HUES6 (cell line): ENCODE measurements at regions not wholly inside any gene's neighbourhood (a gene's known extent, or its start where the extent isn't known, plus 50 kb on each side); places are given as distances from the start of the nearest gene placed in this dataset.

Experiments
- H3K27ac ChIP-seq: 2 replicates; pipeline ENCODE4 v1.7.0; 2013; ENCODE audit warnings: low read depth, mild to moderate bottlenecking, low read length, inconsistent platforms
- H3K27me3 ChIP-seq: 2 replicates; pipeline ENCODE4 v1.6.1; 2013; ENCODE audit warnings: low read length; ENCODE audit not compliant: control insufficient read depth, insufficient read depth
- H3K36me3 ChIP-seq: 2 replicates; pipeline ENCODE4 v1.6.1; 2013; ENCODE audit warnings: low read length; ENCODE audit not compliant: control insufficient read depth, insufficient read depth
- H3K4me1 ChIP-seq: 2 replicates; pipeline ENCODE4 v1.6.1; 2013; ENCODE audit warnings: low read length; ENCODE audit not compliant: control insufficient read depth, insufficient read depth
- H3K4me3 ChIP-seq: 2 replicates; pipeline ENCODE4 v1.5.1; 2013; ENCODE audit warnings: low read depth, low read length
- H3K9ac ChIP-seq: one replicate; pipeline ENCODE4 v1.6.1; 2013; ENCODE audit warnings: mild to moderate bottlenecking, low read length
- H3K9me3 ChIP-seq: 2 replicates; pipeline ENCODE4 v1.6.1; 2013; ENCODE audit warnings: low read depth, low read length; ENCODE audit not compliant: control insufficient read depth, insufficient read depth

DNA sequence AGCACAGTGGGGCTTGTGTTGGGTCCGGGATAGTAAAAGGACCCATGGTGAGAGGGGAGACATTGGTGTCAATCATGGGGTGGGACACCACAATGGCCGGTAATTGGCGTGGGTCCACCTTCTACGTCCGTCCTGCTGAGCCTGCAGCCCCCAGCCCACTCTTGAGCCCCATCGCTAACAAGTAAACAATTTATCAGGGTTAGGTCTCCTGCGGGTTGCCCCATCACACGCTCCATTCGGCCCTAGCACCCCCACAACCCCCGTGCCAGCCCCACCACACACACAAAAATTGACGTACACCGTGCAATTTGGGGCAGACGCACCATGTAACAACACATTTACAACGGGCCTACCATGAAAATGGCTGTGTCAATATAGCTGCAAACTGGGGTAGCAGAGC is 86.5 kb upstream of the HTATIP2 start:
- Histone ChIP-seq H3K36me3 (no peaks in the 10 kb centered on the region), H3K9ac (no peak overlapping the region), H3K4me1 (no peaks in the 10 kb centered on the region), H3K4me3 (no peak overlapping the region), H3K27me3 (no peaks in the 10 kb centered on the region; the same call in 1 of the 2 replicates), H3K27ac (no peak overlapping the region), H3K9me3 (no peaks in the 10 kb centered on the region)

DNA sequence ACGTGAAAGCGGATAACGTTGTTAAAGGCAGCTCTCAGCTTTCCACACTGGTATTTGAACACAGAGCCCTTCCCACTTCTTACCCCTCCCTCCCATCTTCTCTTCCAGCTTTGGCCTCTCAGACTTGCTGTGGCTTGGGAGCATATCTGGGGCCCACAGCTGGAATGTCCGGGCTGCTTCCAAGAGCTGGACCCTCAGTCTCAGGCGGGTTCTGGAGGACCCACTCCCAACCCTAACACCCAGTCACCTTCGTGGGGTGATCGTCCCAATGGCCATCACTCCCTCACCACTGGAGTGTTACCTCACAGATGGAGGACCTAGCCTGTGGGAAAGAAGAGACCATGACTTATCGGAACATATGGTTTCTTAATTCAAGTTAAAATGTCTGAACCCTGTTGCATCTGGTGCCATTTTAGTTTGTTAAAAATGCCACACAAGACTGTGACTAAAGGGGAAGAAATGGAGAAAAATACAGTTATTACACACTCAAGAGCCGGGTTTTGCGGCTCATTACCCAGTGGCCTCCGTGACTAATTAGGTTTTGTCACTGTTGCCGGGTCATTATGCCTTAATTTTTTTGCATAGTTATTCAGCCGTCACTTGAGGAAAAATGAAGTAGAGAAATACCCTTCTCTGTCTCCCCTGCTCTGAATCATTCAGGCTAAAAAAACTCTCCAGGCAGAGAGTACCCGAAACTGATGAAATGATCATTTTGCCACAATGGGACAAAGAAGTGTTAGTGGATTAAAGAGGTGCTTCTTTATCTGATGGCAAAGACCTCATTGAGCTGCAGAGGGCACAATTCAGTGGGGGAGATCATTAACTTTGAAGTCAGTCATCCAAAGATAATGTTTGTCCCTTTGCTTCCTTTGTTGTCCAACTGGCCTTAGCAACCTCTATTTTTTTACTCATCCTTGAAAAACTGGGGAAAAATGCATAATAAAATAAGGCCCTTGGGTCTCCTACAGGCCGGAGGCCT is 87.2 kb upstream of the HTATIP2 start:
- no peak overlapping the region for H3K4me3 ChIP-seq
- no peak overlapping the region for H3K9ac ChIP-seq
- H3K27ac ChIP-seq, result no peak overlapping the region
- H3K36me3 ChIP-seq, result no peaks in the 10 kb centered on the region
- no peaks in the 10 kb centered on the region for H3K4me1 ChIP-seq
- H3K9me3 ChIP-seq, result no peaks in the 10 kb centered on the region
- no peaks in the 10 kb centered on the region; the same call in 1 of the 2 replicates for H3K27me3 ChIP-seq

DNA sequence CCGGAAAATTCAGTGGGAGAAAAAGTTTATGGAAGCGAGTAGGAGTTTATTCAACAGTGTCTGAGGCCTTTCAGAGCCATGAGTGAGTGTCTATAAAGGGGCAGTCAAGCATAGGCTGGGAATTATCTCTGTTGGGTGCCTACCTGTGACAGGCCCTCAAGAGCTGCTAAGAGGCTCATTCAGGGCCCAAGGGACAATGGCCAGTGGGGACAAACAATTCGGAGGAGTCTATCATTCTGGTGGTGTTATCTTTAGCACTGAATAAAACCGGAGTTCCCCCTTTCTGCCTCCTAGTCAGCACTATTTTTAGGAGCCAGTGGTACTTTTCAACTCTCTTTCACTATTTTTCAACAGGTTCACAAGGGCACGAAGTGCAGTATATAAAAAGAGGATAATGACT is 89.5 kb upstream of the HTATIP2 start:
- no peaks in the 10 kb centered on the region for H3K36me3 ChIP-seq
- no peaks in the 10 kb centered on the region for H3K9me3 ChIP-seq
- H3K4me3 ChIP-seq, result no peak overlapping the region
- no peaks in the 10 kb centered on the region for H3K4me1 ChIP-seq
- H3K27me3 ChIP-seq, result no peaks in the 10 kb centered on the region
- no peak overlapping the region for H3K27ac ChIP-seq
- H3K9ac ChIP-seq, result no peak overlapping the region

DNA sequence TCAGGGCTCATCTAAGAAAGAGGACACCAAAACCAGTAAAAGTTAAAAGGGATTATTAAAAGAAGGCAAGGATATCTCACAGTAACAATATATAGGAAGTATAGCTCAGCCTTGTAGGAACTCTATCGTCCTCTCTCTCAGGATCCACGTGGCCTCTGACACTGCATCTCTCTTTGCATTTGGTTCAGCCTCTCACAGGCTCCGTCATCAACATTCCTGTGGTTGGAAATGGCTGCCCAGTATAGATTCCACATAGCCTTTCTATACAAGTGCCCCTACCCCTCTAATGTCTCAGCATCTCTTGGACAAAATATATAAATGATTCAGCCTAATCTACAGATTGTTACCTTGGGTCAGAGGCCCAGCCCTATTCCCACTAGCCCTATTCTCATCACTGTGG is 101.3 kb upstream of the DBX1 start:
- Histone ChIP-seq H3K9me3 (no peaks in the 10 kb centered on the region), H3K36me3 (no peaks in the 10 kb centered on the region), H3K9ac (no peak overlapping the region), H3K27me3 (no peaks in the 10 kb centered on the region), H3K4me3 (no peak overlapping the region), H3K27ac (no peak overlapping the region), H3K4me1 (no peaks in the 10 kb centered on the region)

DNA sequence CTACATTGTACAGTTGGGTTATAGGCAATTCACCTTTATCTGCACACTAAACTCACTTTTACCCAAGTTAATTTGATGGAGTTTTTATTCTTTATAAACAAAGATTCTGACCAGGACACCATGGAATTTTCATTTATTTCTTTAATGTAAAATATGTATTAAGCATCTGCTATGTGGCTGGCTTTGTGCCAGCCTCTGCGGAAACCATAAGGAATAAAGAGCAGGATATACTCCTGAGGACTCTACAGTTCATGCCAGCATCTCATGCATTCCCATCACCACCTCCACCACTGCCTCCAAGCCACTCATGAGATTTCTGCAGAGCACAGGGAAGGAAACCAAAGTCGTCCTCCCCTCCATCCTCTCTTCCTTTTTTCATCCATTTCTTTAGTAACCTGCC is 100.0 kb upstream of the DBX1 start:
- Histone ChIP-seq H3K4me3 (no peak overlapping the region), H3K9ac (no peak overlapping the region), H3K36me3 (no peaks in the 10 kb centered on the region), H3K27me3 (no peaks in the 10 kb centered on the region), H3K27ac (no peak overlapping the region), H3K4me1 (no peaks in the 10 kb centered on the region), H3K9me3 (no peaks in the 10 kb centered on the region)

DNA sequence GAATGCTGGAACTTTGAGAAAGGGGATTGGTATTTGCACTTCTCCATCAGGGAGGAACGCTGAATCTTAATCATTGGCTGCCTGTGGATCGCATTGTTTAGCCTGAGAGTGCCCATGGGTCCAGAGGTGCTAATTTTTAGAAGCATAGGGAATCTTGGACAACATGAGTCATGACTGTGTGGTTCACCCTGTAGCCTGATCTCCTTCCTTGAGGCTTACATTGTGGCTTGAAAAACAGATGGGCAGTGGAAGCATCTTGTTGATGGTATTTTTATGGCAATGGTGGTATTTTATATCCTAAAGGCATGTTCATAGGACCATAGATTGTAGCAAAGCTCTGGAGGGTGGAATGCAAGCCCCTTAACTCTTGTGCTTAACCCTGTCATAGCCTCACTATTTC is 99.2 kb upstream of the DBX1 start:
- Histone ChIP-seq H3K9ac (no peak overlapping the region), H3K9me3 (no peaks in the 10 kb centered on the region), H3K36me3 (no peaks in the 10 kb centered on the region), H3K27me3 (peaks cover 5% of the 10 kb centered on the region), H3K4me1 (no peaks in the 10 kb centered on the region), H3K4me3 (no peak overlapping the region), H3K27ac (no peak overlapping the region)

DNA sequence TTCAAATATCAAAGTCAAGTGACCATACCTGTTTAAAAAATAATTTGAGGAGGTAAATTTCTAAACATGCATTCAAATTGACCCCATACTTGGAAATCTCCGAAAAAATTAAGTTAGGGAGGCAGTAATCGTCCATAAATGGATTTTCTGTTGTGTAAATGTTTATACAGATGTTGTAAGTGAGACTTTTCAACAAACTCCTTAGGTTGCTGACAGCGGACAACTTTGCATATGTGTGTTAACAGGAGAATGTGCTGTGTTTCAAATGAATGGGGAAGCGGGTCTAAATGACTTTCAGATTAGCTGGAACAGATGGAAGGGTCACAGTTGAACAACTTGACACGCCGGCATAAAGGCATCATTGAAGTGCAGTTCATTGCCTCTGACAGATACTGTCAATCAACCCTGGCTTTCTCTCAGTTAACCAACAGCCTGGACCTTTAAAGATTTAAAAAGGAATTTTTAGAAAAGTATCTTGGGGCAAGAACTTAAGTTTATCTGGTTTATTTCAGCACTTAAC is 98.2 kb upstream of the DBX1 start:
- Histone ChIP-seq H3K27me3 (peaks cover 16% of the 10 kb centered on the region), H3K4me3 (no peak overlapping the region), H3K27ac (no peak overlapping the region), H3K4me1 (no peaks in the 10 kb centered on the region), H3K36me3 (no peaks in the 10 kb centered on the region), H3K9me3 (no peaks in the 10 kb centered on the region), H3K9ac (no peak overlapping the region)

DNA sequence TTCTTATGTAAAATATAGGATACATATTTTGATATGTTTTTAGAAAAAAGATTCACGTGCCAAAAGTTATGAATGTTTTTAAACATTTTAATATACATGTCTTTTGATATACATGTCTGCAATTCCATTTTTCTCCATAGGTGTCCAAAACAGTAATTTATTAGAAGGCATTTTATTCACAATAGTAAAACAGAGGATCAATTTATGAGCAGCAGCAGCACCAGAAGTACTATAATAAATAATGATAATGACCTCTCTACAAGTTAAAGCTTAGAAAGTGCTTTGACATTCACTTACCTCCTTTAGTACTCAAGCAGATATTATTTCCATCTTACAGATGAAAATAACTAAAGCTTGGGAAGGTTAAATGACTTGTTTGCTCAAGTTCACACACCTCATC is 96.7 kb upstream of the DBX1 start:
- Histone ChIP-seq H3K36me3 (no peaks in the 10 kb centered on the region), H3K9me3 (no peaks in the 10 kb centered on the region), H3K27me3 (peaks cover 18% of the 10 kb centered on the region), H3K9ac (no peak overlapping the region), H3K4me1 (no peaks in the 10 kb centered on the region), H3K27ac (no peak overlapping the region), H3K4me3 (no peak overlapping the region)

DNA sequence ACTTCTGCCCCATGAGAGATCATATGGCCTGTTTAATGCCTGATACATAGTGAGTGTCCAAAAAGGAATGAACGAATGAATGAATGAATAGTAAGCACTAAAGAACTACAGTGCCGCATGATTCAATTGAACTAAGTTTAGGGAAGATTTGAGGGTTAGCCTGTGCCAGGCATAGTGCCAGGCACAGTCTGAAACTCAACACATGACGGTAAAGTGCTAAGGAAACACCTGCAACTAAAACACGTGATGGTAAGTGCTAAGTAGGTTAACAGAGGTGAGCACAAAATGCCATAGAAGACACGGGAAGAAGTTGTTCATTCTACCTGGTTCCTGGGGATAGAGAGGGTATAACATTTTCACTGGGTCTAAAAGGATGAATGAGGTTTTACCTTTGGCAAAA is 93.5 kb upstream of the DBX1 start:
- H3K4me1 ChIP-seq, result peaks cover 10% of the 10 kb centered on the region; the same call in 1 of the 2 replicates
- peaks cover 24% of the 10 kb centered on the region for H3K27me3 ChIP-seq

DNA sequence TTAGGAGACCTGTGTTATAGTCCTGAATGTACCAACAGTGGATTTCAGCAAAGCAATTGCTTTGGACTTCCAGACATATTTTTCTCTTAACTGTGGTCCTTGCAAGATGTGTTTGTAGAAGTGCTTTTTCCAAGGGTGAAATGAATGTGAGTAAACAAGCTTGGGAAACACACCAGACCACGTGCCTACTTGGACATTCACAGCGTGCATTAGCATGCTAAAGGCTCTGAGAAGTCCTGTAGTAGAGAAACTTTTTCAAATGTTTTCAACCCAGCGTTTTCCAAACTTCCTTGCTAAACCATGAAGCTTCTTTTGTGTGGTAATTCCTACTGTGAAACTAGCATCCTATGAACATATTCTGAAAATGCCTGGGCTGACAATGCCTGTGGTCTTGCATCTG is 91.2 kb upstream of the DBX1 start:
- Histone ChIP-seq H3K36me3 (no peaks in the 10 kb centered on the region), H3K9me3 (no peaks in the 10 kb centered on the region), H3K27ac (no peak overlapping the region), H3K4me1 (peaks cover 27% of the 10 kb centered on the region), H3K4me3 (no peak overlapping the region), H3K9ac (no peak overlapping the region), H3K27me3 (peaks cover 24% of the 10 kb centered on the region)

More for the DNA sequence above, 93.5 kb upstream of the DBX1 start:
- Histone ChIP-seq H3K36me3 (no peaks in the 10 kb centered on the region), H3K4me3 (no peak overlapping the region), H3K9me3 (no peaks in the 10 kb centered on the region), H3K27ac (no peak overlapping the region), H3K9ac (no peak overlapping the region)

DNA sequence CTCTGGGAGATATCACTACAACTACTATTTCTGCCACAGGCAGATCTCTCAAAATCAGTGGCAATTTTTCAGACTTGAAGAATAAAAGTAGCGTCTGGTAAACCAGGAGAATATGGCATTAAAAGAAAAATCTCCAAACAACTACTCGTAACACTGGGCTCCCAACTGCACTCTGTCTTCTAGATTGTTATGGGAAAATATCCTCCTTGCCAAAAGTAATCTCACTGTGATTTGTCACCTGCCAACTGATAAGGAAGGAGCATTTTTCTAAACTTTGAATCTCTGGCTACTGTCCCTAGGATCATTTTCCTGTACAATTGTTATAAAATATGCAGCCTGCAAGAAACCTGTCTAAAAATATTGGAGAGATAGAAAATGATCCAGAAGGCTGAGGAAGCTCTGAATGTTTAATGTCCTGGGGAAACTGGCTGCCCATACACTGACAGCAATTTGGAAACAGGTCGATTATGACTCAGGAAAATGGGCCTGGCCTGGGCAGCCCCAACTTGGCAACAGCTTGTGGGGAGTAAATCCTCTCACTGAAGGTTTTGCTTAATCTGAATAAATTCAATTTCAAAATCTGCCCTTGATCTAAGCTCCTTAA is 90.5 kb upstream of the DBX1 start:
- H3K9ac ChIP-seq, result no peak overlapping the region
- peaks cover 24% of the 10 kb centered on the region for H3K27me3 ChIP-seq
- H3K27ac ChIP-seq, result no peak overlapping the region
- peaks cover 33% of the 10 kb centered on the region for H3K4me1 ChIP-seq
- H3K4me3 ChIP-seq, result no peak overlapping the region
- H3K9me3 ChIP-seq, result no peaks in the 10 kb centered on the region
- H3K36me3 ChIP-seq, result no peaks in the 10 kb centered on the region
